GM23338 (cell line): ENCODE measurements at regions not wholly inside any gene's neighbourhood (a gene's known extent, or its start where the extent isn't known, plus 50 kb on each side); places are given as distances from the start of the nearest gene placed in this dataset.

Experiments used
- ATAC-seq: fragments of 200-7000 bp; cut with Tn5 transposase; 3 replicates; pipeline ENCODE4 v1.9.1; 2020
- DNase-seq: peaks from one replicate; pipeline ENCODE4 v3.0.0-alpha.2; 2015; ENCODE audit warnings: low spot score
- H2AFZ ChIP-seq: fragments of 200-600 bp; sonication (generic); 2 replicates; pipeline ENCODE4 v1.8.0; 2016; ENCODE audit warnings: antibody characterized with exemption, mild to moderate bottlenecking, moderate library complexity
- H3F3A ChIP-seq: fragments of 200-600 bp; sonication (generic); replicated peaks from 2 replicates; pipeline ENCODE4 v1.8.0; 2017; ENCODE audit warnings: antibody characterized with exemption, mixed run types, low read depth
- H3K27ac ChIP-seq: fragments of 200-600 bp; sonication (generic); 2 replicates; pipeline ENCODE4 v1.6.1; 2016; ENCODE audit warnings: low read depth
- H3K27me3 ChIP-seq: fragments of 200-600 bp; sonication (generic); 2 replicates; pipeline ENCODE4 v1.8.0; 2016; ENCODE audit warnings: mild to moderate bottlenecking, mixed run types, moderate library complexity; ENCODE audit not compliant: insufficient read depth
- H3K36me3 ChIP-seq: fragments of 200-600 bp; sonication (generic); 2 replicates; pipeline ENCODE4 v1.8.0; 2016; ENCODE audit warnings: mild to moderate bottlenecking; ENCODE audit not compliant: insufficient read depth
- H3K4me1 ChIP-seq: fragments of 200-600 bp; sonication (generic); 2 replicates; pipeline ENCODE4 v1.8.0; 2016; ENCODE audit warnings: mild to moderate bottlenecking, moderate library complexity; ENCODE audit not compliant: insufficient read depth
- H3K4me2 ChIP-seq: fragments of 200-600 bp; sonication (generic); 2 replicates; pipeline ENCODE4 v1.7.1; 2017; ENCODE audit warnings: mixed run types
- H3K4me3 ChIP-seq: fragments of 200-600 bp; sonication (generic); 2 replicates; pipeline ENCODE4 v1.6.1; 2016; ENCODE audit warnings: mixed run types
- H3K79me2 ChIP-seq: fragments of 200-600 bp; sonication (generic); replicated peaks from 2 replicates; pipeline ENCODE4 v1.8.0; 2017; ENCODE audit warnings: mild to moderate bottlenecking; ENCODE audit not compliant: insufficient read depth
- H3K9me2 ChIP-seq: fragments of 200-600 bp; sonication (generic); 2 replicates; pipeline ENCODE4 v1.8.0; 2017; ENCODE audit not compliant: insufficient read depth
- H4K20me1 ChIP-seq: fragments of 200-600 bp; sonication (generic); replicated peaks from 2 replicates; pipeline ENCODE4 v1.8.0; 2017; ENCODE audit warnings: mild to moderate bottlenecking; ENCODE audit not compliant: insufficient read depth
- H3K27ac Mint-ChIP-seq: 2 replicates; pipeline ENCODE4 v1.8.0; 2020; ENCODE audit warnings: inconsistent platforms, mild to moderate bottlenecking, moderate library complexity, mixed read lengths
- H3K27me3 Mint-ChIP-seq: 3 replicates; pipeline ENCODE4 v1.8.0; 2022; ENCODE audit warnings: low read depth, mild to moderate bottlenecking, moderate library complexity, mixed read lengths, inconsistent platforms; ENCODE audit not compliant: insufficient read depth, poor library complexity
- H3K36me3 Mint-ChIP-seq: 3 replicates; pipeline ENCODE4 v1.8.0; 2021; ENCODE audit warnings: low read depth, mild to moderate bottlenecking, inconsistent platforms, moderate library complexity, mixed read lengths
- H3K4me1 Mint-ChIP-seq: 3 replicates; pipeline ENCODE4 v1.8.0; 2020; ENCODE audit warnings: mild to moderate bottlenecking, inconsistent platforms, mixed read lengths
- H3K4me3 Mint-ChIP-seq: 3 replicates; pipeline ENCODE4 v1.8.0; 2021; ENCODE audit warnings: moderate library complexity, mild to moderate bottlenecking, inconsistent platforms, mixed read lengths
- H3K9me3 Mint-ChIP-seq: 3 replicates; pipeline ENCODE4 v1.8.0; 2020; ENCODE audit warnings: moderate library complexity, mild to moderate bottlenecking, inconsistent platforms, mixed read lengths
- CREB1 ChIP-seq: fragments of 250-450 bp; sonication (Bioruptor Pico); IDR thresholded peaks from 2 replicates; pipeline ENCODE4 v1.5.0; 2020; ENCODE audit warnings: low read depth, mild to moderate bottlenecking, moderate library complexity
- EZH2 ChIP-seq: fragments of 200-600 bp; sonication (generic); IDR thresholded peaks from one replicate; pipeline ENCODE4 v1.8.0; 2017; ENCODE audit warnings: antibody characterized with exemption, mild to moderate bottlenecking, low read depth; ENCODE audit not compliant: unreplicated experiment
- JUNB ChIP-seq: IDR thresholded peaks from one replicate; pipeline ENCODE4 v1.6.1; 2016; ENCODE audit warnings: antibody characterized with exemption; ENCODE audit not compliant: unreplicated experiment
- POLR2AphosphoS5 ChIP-seq: IDR thresholded peaks from 2 replicates; pipeline ENCODE4 v1.6.1; 2016; ENCODE audit warnings: antibody characterized with exemption, low read depth
- STAT1 ChIP-seq: IDR thresholded peaks from one replicate; pipeline ENCODE4 v1.6.1; 2016; ENCODE audit warnings: antibody characterized with exemption; ENCODE audit not compliant: unreplicated experiment
- ZNF114 ChIP-seq: fragments of 250-450 bp; sonication (Bioruptor Pico); IDR thresholded peaks from 2 replicates; pipeline ENCODE4 v1.5.0; 2020; ENCODE audit warnings: mild to moderate bottlenecking, moderate library complexity
- ZNF331 ChIP-seq: fragments of 250-450 bp; sonication (Bioruptor Pico); IDR thresholded peaks from 2 replicates; pipeline ENCODE4 v1.5.0; 2020; ENCODE audit warnings: low read depth, mild to moderate bottlenecking, moderate library complexity
- TF ChIP-seq, protein P1 (sequence below), 2 experiments: fragments of 200-600 bp in 1 of 2; sonication (generic) in 1 of 2; conservative IDR thresholded peaks; 2 replicates each; pipeline versions ENCODE4 v1.5.1 to v1.6.1; 2016 to 2017; ENCODE audit warnings: antibody characterized with exemption in 2 of 2, low read depth in 2 of 2, mild to moderate bottlenecking in 2 of 2, moderate library complexity in 1 of 2
- TF ChIP-seq, protein P2 (sequence below): fragments of 250-450 bp; sonication (Bioruptor Pico); IDR thresholded peaks from 2 replicates; pipeline ENCODE4 v1.5.0; 2020; ENCODE audit warnings: mild to moderate bottlenecking, moderate library complexity
- TF ChIP-seq, protein P3 (sequence below): IDR thresholded peaks from one replicate; pipeline ENCODE4 v1.6.1; 2018; ENCODE audit warnings: antibody characterized with exemption; ENCODE audit not compliant: unreplicated experiment

DNA sequence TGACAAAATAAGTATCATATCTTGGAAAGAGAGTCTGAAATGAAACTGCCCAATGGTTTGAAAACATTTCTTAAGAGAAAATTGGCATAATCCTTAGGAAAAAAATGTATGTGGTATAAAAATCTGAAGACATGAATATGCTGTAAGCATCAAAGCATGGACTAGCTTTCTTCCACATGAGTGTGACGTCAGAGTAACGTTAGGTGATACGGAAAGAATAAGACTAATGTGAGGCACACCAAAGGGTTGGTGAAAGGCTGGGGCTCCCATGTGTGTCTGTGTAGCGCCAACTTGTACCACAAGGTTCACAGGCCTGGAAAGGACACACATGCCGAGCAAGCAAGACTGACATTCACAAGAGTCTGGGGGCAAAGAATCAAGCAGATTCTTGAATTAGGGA is 238.1 kb upstream of the GLI3 start:
- Mint-ChIP-seq H3K27ac (no peak overlapping the region), H3K9me3 (no peaks in the 10 kb centered on the region), H3K27me3 (peaks cover 5% of the 10 kb centered on the region), H3K4me3 (no peak overlapping the region), H3K4me1 (peaks cover 6% of the 10 kb centered on the region), H3K36me3 (no peaks in the 10 kb centered on the region)
- peaks cover 13% of the 10 kb centered on the region; the same call in 1 of the 2 replicates for H3K9me2 ChIP-seq
- H3K4me1 ChIP-seq = peaks cover 8% of the 10 kb centered on the region; the same call in 1 of the 2 replicates
- no peak overlapping the region for H3K4me3 ChIP-seq
- H3K4me2 ChIP-seq = no peak overlapping the region
- H3K79me2 ChIP-seq = no peaks in the 10 kb centered on the region
- no peaks in the 10 kb centered on the region for H3K36me3 ChIP-seq
- no peaks in the 10 kb centered on the region for H3F3A ChIP-seq
- H3K27ac ChIP-seq = no peak overlapping the region
- TF ChIP-seq, protein P1, sequence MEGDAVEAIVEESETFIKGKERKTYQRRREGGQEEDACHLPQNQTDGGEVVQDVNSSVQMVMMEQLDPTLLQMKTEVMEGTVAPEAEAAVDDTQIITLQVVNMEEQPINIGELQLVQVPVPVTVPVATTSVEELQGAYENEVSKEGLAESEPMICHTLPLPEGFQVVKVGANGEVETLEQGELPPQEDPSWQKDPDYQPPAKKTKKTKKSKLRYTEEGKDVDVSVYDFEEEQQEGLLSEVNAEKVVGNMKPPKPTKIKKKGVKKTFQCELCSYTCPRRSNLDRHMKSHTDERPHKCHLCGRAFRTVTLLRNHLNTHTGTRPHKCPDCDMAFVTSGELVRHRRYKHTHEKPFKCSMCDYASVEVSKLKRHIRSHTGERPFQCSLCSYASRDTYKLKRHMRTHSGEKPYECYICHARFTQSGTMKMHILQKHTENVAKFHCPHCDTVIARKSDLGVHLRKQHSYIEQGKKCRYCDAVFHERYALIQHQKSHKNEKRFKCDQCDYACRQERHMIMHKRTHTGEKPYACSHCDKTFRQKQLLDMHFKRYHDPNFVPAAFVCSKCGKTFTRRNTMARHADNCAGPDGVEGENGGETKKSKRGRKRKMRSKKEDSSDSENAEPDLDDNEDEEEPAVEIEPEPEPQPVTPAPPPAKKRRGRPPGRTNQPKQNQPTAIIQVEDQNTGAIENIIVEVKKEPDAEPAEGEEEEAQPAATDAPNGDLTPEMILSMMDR (conservative IDR thresholded peaks at IDR 0.05; ENCODE audit: low read depth in 2 of 2) = no peak
- no peak for TF ChIP-seq JUNB
- TF ChIP-seq ZNF114 = no peak
- no peak for TF ChIP-seq CREB1 (CRISPR knock-in tag)
- TF ChIP-seq, protein P2, sequence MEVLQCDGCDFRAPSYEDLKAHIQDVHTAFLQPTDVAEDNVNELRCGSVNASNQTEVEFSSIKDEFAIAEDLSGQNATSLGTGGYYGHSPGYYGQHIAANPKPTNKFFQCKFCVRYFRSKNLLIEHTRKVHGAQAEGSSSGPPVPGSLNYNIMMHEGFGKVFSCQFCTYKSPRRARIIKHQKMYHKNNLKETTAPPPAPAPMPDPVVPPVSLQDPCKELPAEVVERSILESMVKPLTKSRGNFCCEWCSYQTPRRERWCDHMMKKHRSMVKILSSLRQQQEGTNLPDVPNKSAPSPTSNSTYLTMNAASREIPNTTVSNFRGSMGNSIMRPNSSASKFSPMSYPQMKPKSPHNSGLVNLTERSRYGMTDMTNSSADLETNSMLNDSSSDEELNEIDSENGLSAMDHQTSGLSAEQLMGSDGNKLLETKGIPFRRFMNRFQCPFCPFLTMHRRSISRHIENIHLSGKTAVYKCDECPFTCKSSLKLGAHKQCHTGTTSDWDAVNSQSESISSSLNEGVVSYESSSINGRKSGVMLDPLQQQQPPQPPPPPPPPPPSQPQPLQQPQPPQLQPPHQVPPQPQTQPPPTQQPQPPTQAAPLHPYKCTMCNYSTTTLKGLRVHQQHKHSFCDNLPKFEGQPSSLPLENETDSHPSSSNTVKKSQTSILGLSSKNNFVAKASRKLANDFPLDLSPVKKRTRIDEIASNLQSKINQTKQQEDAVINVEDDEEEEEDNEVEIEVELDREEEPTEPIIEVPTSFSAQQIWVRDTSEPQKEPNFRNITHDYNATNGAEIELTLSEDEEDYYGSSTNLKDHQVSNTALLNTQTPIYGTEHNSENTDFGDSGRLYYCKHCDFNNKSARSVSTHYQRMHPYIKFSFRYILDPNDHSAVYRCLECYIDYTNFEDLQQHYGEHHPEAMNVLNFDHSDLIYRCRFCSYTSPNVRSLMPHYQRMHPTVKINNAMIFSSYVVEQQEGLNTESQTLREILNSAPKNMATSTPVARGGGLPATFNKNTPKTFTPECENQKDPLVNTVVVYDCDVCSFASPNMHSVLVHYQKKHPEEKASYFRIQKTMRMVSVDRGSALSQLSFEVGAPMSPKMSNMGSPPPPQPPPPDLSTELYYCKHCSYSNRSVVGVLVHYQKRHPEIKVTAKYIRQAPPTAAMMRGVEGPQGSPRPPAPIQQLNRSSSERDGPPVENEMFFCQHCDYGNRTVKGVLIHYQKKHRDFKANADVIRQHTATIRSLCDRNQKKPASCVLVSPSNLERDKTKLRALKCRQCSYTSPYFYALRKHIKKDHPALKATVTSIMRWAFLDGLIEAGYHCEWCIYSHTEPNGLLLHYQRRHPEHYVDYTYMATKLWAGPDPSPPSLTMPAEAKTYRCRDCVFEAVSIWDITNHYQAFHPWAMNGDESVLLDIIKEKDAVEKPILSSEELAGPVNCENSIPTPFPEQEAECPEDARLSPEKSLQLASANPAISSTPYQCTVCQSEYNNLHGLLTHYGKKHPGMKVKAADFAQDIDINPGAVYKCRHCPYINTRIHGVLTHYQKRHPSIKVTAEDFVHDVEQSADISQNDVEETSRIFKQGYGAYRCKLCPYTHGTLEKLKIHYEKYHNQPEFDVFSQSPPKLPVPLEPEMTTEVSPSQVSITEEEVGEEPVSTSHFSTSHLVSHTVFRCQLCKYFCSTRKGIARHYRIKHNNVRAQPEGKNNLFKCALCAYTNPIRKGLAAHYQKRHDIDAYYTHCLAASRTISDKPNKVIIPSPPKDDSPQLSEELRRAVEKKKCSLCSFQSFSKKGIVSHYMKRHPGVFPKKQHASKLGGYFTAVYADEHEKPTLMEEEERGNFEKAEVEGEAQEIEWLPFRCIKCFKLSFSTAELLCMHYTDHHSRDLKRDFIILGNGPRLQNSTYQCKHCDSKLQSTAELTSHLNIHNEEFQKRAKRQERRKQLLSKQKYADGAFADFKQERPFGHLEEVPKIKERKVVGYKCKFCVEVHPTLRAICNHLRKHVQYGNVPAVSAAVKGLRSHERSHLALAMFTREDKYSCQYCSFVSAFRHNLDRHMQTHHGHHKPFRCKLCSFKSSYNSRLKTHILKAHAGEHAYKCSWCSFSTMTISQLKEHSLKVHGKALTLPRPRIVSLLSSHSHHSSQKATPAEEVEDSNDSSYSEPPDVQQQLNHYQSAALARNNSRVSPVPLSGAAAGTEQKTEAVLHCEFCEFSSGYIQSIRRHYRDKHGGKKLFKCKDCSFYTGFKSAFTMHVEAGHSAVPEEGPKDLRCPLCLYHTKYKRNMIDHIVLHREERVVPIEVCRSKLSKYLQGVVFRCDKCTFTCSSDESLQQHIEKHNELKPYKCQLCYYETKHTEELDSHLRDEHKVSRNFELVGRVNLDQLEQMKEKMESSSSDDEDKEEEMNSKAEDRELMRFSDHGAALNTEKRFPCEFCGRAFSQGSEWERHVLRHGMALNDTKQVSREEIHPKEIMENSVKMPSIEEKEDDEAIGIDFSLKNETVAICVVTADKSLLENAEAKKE = no peak
- TF ChIP-seq EZH2 = no peak
- no peak for TF ChIP-seq ZNF331
- TF ChIP-seq, protein P3, sequence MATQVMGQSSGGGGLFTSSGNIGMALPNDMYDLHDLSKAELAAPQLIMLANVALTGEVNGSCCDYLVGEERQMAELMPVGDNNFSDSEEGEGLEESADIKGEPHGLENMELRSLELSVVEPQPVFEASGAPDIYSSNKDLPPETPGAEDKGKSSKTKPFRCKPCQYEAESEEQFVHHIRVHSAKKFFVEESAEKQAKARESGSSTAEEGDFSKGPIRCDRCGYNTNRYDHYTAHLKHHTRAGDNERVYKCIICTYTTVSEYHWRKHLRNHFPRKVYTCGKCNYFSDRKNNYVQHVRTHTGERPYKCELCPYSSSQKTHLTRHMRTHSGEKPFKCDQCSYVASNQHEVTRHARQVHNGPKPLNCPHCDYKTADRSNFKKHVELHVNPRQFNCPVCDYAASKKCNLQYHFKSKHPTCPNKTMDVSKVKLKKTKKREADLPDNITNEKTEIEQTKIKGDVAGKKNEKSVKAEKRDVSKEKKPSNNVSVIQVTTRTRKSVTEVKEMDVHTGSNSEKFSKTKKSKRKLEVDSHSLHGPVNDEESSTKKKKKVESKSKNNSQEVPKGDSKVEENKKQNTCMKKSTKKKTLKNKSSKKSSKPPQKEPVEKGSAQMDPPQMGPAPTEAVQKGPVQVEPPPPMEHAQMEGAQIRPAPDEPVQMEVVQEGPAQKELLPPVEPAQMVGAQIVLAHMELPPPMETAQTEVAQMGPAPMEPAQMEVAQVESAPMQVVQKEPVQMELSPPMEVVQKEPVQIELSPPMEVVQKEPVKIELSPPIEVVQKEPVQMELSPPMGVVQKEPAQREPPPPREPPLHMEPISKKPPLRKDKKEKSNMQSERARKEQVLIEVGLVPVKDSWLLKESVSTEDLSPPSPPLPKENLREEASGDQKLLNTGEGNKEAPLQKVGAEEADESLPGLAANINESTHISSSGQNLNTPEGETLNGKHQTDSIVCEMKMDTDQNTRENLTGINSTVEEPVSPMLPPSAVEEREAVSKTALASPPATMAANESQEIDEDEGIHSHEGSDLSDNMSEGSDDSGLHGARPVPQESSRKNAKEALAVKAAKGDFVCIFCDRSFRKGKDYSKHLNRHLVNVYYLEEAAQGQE = no peak
- TF ChIP-seq POLR2AphosphoS5 = no peak
- TF ChIP-seq STAT1 = no peak
- ATAC-seq (no peak), DNase-seq (no peak)
- no peaks in the 10 kb centered on the region for H3K27me3 ChIP-seq
- no peaks in the 10 kb centered on the region for H4K20me1 ChIP-seq
- no peak overlapping the region for H2AFZ ChIP-seq
